BE2C (cell line): ENCODE measurements at regions not wholly inside any gene's neighbourhood (a gene's known extent, or its start where the extent isn't known, plus 50 kb on each side); places are given as distances from the start of the nearest gene placed in this dataset.

ENCODE experiments used
- DNase-seq: peaks from one replicate; pipeline ENCODE4 v3.0.0-alpha.2; 2020
- H3K27me3 ChIP-seq: fragments of 250-450 bp; sonication (Bioruptor Pico); 2 replicates; pipeline ENCODE4 v1.5.1; 2020; ENCODE audit warnings: mild to moderate bottlenecking
- H3K36me3 ChIP-seq: fragments of 250-450 bp; sonication (Bioruptor Pico); 2 replicates; pipeline ENCODE4 v1.5.1; 2020; ENCODE audit warnings: mild to moderate bottlenecking
- H3K4me1 ChIP-seq: fragments of 250-450 bp; sonication (Bioruptor Pico); 2 replicates; pipeline ENCODE4 v1.5.1; 2020
- H3K4me3 ChIP-seq: 2 replicates; pipeline ENCODE4 v1.5.1; 2011; ENCODE audit warnings: low read depth, low read length
- H3K9me3 ChIP-seq: fragments of 250-450 bp; sonication (Bioruptor Pico); 2 replicates; pipeline ENCODE4 v1.5.1; 2020
- TF ChIP-seq, protein P1 (sequence below): IDR thresholded peaks from 2 replicates; pipeline ENCODE4 v1.5.1; 2012; ENCODE audit warnings: mild to moderate bottlenecking, low read depth, low read length

GRCh38 chr3:104598848-104599511, 767.7 kb upstream of the ALCAM start:
- Histone ChIP-seq H3K27me3 (no peaks in the 10 kb centered on the region), H3K9me3 (no peaks in the 10 kb centered on the region), H3K4me1 (no peaks in the 10 kb centered on the region), H3K4me3 (no peak overlapping the region), H3K36me3 (no peaks in the 10 kb centered on the region)
- DNase-seq = no peak
- TF ChIP-seq, protein P1, sequence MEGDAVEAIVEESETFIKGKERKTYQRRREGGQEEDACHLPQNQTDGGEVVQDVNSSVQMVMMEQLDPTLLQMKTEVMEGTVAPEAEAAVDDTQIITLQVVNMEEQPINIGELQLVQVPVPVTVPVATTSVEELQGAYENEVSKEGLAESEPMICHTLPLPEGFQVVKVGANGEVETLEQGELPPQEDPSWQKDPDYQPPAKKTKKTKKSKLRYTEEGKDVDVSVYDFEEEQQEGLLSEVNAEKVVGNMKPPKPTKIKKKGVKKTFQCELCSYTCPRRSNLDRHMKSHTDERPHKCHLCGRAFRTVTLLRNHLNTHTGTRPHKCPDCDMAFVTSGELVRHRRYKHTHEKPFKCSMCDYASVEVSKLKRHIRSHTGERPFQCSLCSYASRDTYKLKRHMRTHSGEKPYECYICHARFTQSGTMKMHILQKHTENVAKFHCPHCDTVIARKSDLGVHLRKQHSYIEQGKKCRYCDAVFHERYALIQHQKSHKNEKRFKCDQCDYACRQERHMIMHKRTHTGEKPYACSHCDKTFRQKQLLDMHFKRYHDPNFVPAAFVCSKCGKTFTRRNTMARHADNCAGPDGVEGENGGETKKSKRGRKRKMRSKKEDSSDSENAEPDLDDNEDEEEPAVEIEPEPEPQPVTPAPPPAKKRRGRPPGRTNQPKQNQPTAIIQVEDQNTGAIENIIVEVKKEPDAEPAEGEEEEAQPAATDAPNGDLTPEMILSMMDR = no peak

GRCh38 chr3:104604326-104605010, 762.2 kb upstream of the ALCAM start:
- Histone ChIP-seq H3K4me3 (no peak overlapping the region), H3K27me3 (no peaks in the 10 kb centered on the region), H3K36me3 (no peaks in the 10 kb centered on the region), H3K9me3 (no peaks in the 10 kb centered on the region), H3K4me1 (no peaks in the 10 kb centered on the region)
- DNase-seq = no peak
- TF ChIP-seq, protein P1 = peak; percentile 63

DNA sequence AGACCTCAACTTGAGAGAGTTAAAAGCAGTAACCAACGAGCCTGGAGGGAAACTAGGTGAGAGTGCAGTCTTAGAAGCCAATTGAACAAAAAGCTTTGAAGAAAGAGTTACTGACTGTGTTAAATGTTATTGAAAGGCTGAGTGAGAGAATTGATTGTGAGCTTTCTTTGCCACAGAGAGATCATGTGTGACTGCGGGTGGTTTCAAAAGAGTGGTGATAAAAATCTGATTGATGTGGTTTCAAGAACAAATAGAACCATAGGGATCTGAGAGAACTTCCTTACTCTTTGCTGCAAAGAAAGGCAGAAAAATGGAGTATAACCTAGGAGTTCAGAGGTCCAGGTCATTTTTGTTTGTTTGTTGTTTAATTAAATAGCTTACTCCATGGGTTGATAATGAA, 759.9 kb upstream of the ALCAM start:
- TF ChIP-seq, protein P1 = no peak
- Histone ChIP-seq H3K9me3 (no peaks in the 10 kb centered on the region), H3K4me3 (no peak overlapping the region), H3K27me3 (no peaks in the 10 kb centered on the region), H3K36me3 (no peaks in the 10 kb centered on the region), H3K4me1 (no peaks in the 10 kb centered on the region)
- no peak for DNase-seq

DNA sequence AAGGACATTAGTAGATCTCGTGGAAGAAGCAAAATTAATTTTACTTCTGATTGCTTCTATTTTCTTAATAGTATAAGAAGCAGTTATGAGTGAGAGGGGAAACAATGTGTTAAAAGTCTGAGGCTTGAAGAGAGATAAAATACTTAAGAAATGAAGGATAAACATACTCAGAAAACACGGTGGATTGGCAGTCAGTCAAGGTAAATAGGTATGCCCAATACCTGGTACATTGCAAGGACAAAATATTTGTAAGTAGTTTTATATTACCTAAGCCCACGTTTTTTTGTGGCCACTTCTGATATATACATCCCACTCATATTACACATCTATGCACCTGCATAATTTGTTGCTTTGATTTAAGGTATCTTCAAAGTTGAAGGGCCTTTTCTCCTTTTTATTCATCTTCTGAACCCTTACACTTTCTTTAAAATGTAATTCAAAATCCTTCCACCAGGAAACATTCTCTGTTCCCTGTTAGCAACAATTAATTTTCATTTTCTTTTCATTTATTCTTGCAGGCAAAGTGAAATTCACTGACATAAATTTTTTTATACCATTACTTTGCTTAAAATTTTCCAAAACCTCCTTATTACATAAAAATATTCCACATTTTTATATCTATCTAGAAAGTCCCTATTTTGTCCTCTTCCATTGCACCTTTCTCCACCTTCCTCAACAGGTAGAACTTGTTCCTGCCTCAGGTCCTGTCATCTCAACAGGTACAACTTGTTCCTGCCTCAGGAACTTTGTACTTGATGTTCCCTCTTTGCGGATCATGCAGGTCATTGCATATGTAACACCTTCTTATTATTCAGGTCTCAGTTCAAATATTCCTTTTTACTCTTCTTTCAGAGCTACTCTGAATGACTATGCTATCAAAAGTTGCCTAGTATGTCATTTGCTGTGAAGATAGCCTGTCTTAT, 755.7 kb upstream of the ALCAM start:
- H3K9me3 ChIP-seq = no peaks in the 10 kb centered on the region
- no peaks in the 10 kb centered on the region for H3K4me1 ChIP-seq
- TF ChIP-seq, protein P1 = no peak
- DNase-seq = no peak
- H3K27me3 ChIP-seq = no peaks in the 10 kb centered on the region
- no peaks in the 10 kb centered on the region for H3K36me3 ChIP-seq
- H3K4me3 ChIP-seq = no peak overlapping the region

GRCh38 chr3:104612218-104612617, 754.5 kb upstream of the ALCAM start:
- no peak for DNase-seq
- Histone ChIP-seq H3K9me3 (no peaks in the 10 kb centered on the region), H3K4me1 (no peaks in the 10 kb centered on the region), H3K4me3 (no peak overlapping the region), H3K27me3 (no peaks in the 10 kb centered on the region), H3K36me3 (no peaks in the 10 kb centered on the region)
- TF ChIP-seq, protein P1 = no peak

DNA sequence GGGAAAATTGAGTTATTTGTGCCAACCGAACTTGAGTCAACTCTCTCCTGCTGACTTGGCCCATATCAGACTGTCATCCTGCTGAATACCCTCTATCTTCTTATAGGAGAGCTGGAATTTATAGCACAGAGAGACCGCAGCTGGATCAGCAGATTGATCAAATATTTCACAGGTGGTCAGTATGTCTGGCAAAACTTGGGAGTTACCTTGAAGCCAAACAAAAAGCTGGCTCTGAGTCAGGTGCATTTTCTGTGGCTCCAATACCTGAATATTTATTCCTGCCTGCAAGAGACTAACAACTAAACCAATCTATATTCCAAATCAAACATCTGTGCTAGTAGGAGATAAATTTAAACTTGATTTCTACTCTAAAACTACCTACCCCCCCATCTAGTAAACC, 752.1 kb upstream of the ALCAM start:
- TF ChIP-seq, protein P1 = no peak
- Histone ChIP-seq H3K4me3 (no peak overlapping the region), H3K36me3 (no peaks in the 10 kb centered on the region), H3K27me3 (no peaks in the 10 kb centered on the region), H3K4me1 (no peaks in the 10 kb centered on the region), H3K9me3 (no peaks in the 10 kb centered on the region)
- no peak for DNase-seq
